Transverse colon (tissue), 4 donors: ENCODE measurements at regions not wholly inside any gene's neighbourhood (a gene's known extent, or its start where the extent isn't known, plus 50 kb on each side); places are given as distances from the start of the nearest gene placed in this dataset.

Experiments used
- EP300 ChIP-seq: sonication (generic); formaldehyde crosslinking; IDR thresholded peaks from one replicate; pipeline ENCODE4 v1.6.1; 2017; ENCODE audit warnings: antibody characterized with exemption, low read depth
- POLR2A ChIP-seq: fragments of 450-650 bp; IDR thresholded peaks from one replicate; pipeline ENCODE4 v1.6.1; 2016; ENCODE audit warnings: antibody characterized with exemption, mild to moderate bottlenecking, moderate library complexity
- POLR2AphosphoS5 ChIP-seq, 3 donors: sonication (generic); formaldehyde crosslinking; IDR thresholded peaks; one replicate each; pipeline ENCODE4 v1.6.1; 2016; ENCODE audit warnings: antibody characterized with exemption in 3 of 3
- TF ChIP-seq, protein P1 (sequence below), 5 experiments: fragments of 200-600 bp in 3 of 5; fragments of 450-650 bp in 2 of 5; sonication (generic) in 3 of 5; IDR thresholded peaks; 1 replicate in 2 of 5; 2 replicates in 3 of 5; pipeline ENCODE4 v1.5.1; 2016 to 2017; ENCODE audit warnings: antibody characterized with exemption in 5 of 5, inconsistent platforms in 3 of 5, mild to moderate bottlenecking in 2 of 5, moderate library complexity in 1 of 5

DNA sequence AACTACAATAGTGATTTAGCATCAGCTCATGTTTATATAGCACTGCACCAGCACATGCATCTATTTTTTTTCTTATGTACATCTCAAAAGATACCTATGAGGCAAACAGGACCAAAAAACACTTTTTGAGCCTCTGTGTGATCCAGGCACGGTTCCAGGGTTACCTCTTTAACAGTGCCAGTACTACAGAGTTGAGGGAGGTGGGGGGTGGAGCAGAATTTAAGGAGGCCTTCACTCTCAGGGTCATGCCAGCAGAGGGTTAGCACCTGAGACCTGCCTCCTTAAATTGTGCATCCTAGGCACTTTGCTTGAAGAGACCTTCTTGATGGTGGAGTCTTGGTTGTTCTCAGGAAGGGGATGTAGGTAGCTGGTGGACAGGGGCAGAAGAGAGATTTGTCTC lies 150.3 kb upstream of the TBL1XR1 start:
- TF ChIP-seq, protein P1, sequence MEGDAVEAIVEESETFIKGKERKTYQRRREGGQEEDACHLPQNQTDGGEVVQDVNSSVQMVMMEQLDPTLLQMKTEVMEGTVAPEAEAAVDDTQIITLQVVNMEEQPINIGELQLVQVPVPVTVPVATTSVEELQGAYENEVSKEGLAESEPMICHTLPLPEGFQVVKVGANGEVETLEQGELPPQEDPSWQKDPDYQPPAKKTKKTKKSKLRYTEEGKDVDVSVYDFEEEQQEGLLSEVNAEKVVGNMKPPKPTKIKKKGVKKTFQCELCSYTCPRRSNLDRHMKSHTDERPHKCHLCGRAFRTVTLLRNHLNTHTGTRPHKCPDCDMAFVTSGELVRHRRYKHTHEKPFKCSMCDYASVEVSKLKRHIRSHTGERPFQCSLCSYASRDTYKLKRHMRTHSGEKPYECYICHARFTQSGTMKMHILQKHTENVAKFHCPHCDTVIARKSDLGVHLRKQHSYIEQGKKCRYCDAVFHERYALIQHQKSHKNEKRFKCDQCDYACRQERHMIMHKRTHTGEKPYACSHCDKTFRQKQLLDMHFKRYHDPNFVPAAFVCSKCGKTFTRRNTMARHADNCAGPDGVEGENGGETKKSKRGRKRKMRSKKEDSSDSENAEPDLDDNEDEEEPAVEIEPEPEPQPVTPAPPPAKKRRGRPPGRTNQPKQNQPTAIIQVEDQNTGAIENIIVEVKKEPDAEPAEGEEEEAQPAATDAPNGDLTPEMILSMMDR (IDR thresholded peaks at IDR 0.05): no peak
- TF ChIP-seq POLR2AphosphoS5 (IDR thresholded peaks at IDR 0.05): no peak
- no peak for TF ChIP-seq POLR2A
- no peak for TF ChIP-seq EP300
